ENCODE measurements at regions not wholly inside any gene's neighbourhood (a gene's known extent, or its start where the extent isn't known, plus 50 kb on each side); places are given as distances from the start of the nearest gene placed in this dataset.

DNA sequence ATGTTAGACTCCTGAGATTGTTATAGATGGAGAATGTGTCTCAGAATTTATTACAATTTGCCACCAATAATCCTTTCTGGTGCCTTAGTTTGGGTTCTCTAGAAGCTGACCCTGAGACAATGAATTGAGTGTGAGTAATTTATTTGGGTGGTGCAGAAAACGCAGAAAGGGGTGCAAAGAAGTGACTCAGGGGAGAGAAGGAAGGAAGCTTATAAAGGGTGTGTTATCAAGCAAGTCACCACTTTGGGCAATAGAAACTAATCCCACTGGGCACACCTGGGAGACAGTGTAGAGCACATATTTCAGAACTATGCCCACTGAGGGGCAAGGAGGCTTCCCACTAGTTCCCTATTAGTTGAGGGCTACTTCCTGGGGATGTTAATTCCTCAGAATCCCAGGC lies 320.6 kb downstream of the MID1IP1 start:
- intact Hi-C loops (cut with DNase I): no loop called here
- ATAC-seq (no peak), DNase-seq (no peak)
- Histone ChIP-seq H3K36me3 (no peaks in the 10 kb centered on the region), H3K4me1 (no peaks in the 10 kb centered on the region), H3K9me3 (no peaks in the 10 kb centered on the region), H3K27ac (no peak overlapping the region), H3K4me3 (no peak overlapping the region), H3K27me3 (peaks cover 0 to 32% (median 0%) of the 10 kb centered on the region in 7 donors)
- WGBS, 2 donors: 80 to 91% methylated on average over 1 of the region's 1 CpG
- no peak for TF ChIP-seq CTCF (IDR thresholded peaks at IDR 0.05)

GRCh38 chrX:39125834-39126233 lies 324.6 kb downstream of the MID1IP1 start:
- H3K27ac ChIP-seq: no peak overlapping the region
- no peaks in the 10 kb centered on the region for H3K4me1 ChIP-seq
- DNase-seq: no peak
- no peak for ATAC-seq
- no peaks in the 10 kb centered on the region for H3K36me3 ChIP-seq
- no peak overlapping the region for H3K4me3 ChIP-seq
- no peaks in the 10 kb centered on the region for H3K9me3 ChIP-seq
- H3K27me3 ChIP-seq: peaks cover 0 to 15% (median 0%) of the 10 kb centered on the region in 7 donors
- 57 to 71% methylated on average over 1 of the region's 1 CpG for WGBS, 2 donors
- TF ChIP-seq CTCF (IDR thresholded peaks at IDR 0.05): no peak
- intact Hi-C loops (cut with DNase I): no loop called here

DNA sequence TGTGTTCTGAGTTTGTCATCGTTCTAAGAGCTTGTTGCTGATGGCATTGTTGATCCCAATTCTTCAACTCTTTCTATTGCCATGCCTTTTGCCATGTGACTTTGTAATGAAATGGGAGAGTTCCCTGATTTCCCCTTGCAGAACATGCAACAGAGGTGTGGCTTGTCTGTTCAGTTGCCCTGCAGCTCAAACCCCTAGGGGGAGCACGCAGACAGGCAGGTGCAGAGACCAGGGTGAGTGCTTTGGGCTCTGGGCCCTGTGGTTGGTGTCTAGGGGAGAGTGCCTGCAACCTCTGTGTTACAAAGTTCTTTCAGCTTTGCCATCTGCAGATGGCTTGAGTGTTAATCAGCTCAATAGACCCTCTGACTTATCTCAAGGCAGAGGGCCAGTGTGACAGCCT lies 332.7 kb downstream of the MID1IP1 start:
- no peaks in the 10 kb centered on the region for H3K36me3 ChIP-seq
- peak in 1 of 2 donors; percentile 9 for DNase-seq
- H3K27ac ChIP-seq: no peak overlapping the region
- TF ChIP-seq CTCF (IDR thresholded peaks at IDR 0.05): peak in 5 of 9 donors; percentile 8 to 25 (median 19)
- H3K27me3 ChIP-seq: no peaks in the 10 kb centered on the region
- no peak for ATAC-seq
- H3K9me3 ChIP-seq: peaks cover 0 to 6% (median 0%) of the 10 kb centered on the region in 11 donors
- 61 to 66% methylated on average over 2 of the region's 2 CpGs for WGBS, 2 donors
- intact Hi-C loops (cut with DNase I): loop anchor here in 1 of 10 donors (5.0 kb wide), 1 partner anchor 147 kb away; no protein-coding TSS in a partner anchor
- H3K4me1 ChIP-seq: no peaks in the 10 kb centered on the region
- no peak overlapping the region for H3K4me3 ChIP-seq

GRCh38 chrX:39137363-39137954 lies 336.2 kb downstream of the MID1IP1 start:
- Histone ChIP-seq H3K4me1 (no peaks in the 10 kb centered on the region), H3K4me3 (no peak overlapping the region), H3K9me3 (no peaks in the 10 kb centered on the region), H3K27me3 (peaks cover 0 to 6% (median 0%) of the 10 kb centered on the region in 7 donors), H3K36me3 (no peaks in the 10 kb centered on the region), H3K27ac (no peak overlapping the region)
- intact Hi-C loops (cut with DNase I): no loop called here
- TF ChIP-seq CTCF (IDR thresholded peaks at IDR 0.05): no peak
- ATAC-seq (no peak), DNase-seq (no peak)
- WGBS, 2 donors: 85 to 95% methylated on average over 3 of the region's 3 CpGs

Measured in heart right ventricle (tissue), 16 donors.